Thyroid gland (tissue), 4 donors: ENCODE measurements at regions not wholly inside any gene's neighbourhood (a gene's known extent, or its start where the extent isn't known, plus 50 kb on each side); places are given as distances from the start of the nearest gene placed in this dataset.

Source experiments
- DNase-seq, 2 donors: peaks; one replicate each; pipeline ENCODE4 v3.0.0-alpha.2; 2019
- H3K27ac ChIP-seq, 3 donors: fragments of 200-600 bp; sonication (generic); 1 replicate in 2 of 3; 2 replicates in 1 of 3; pipeline ENCODE4 v1.5.1; 2016 to 2019; ENCODE audit warnings: mild to moderate bottlenecking in 1 of 3, moderate library complexity in 1 of 3
- H3K27me3 ChIP-seq: fragments of 200-600 bp; sonication (generic); one replicate; pipeline ENCODE4 v1.5.1; 2019
- H3K36me3 ChIP-seq, 2 donors: fragments of 200-600 bp; sonication (generic); one replicate each; pipeline ENCODE4 v1.5.1; 2016 to 2019
- H3K4me1 ChIP-seq, 2 donors: fragments of 200-600 bp; sonication (generic); one replicate each; pipeline ENCODE4 v1.5.1; 2017 to 2019
- H3K4me3 ChIP-seq, 3 donors: fragments of 200-600 bp; sonication (generic); replicated peaks in 1 of 3; 1 replicate in 2 of 3; 2 replicates in 1 of 3; pipeline ENCODE4 v1.5.1; 2016; ENCODE audit warnings: mild to moderate bottlenecking in 1 of 3
- H3K9me3 ChIP-seq: fragments of 200-600 bp; sonication (generic); one replicate; pipeline ENCODE4 v1.5.1; 2017
- POLR2A ChIP-seq, 2 donors: fragments of 450-650 bp; IDR thresholded peaks; one replicate each; pipeline ENCODE4 v1.6.1; 2017; ENCODE audit warnings: antibody characterized with exemption in 2 of 2, mild to moderate bottlenecking in 2 of 2, moderate library complexity in 1 of 2
- WGBS, 2 donors: methylation state at CpG; one replicate each; pipeline ENCODE4 v1.1.5; 2017; 5-methylcytosine and 5-hydroxymethylcytosine counted together
- intact Hi-C: fragments of 100-400 bp; cut with DNase I; formaldehyde crosslinking; loops from one replicate; pipeline ENCODE4 v1.15.1; 2023
- TF ChIP-seq, protein P1 (sequence below), 6 experiments: fragments of 200-600 bp in 3 of 6; fragments of 450-650 bp in 3 of 6; sonication (generic) in 3 of 6; IDR thresholded peaks; one replicate each; pipeline ENCODE4 v1.5.1; 2016 to 2019; ENCODE audit warnings: antibody characterized with exemption in 6 of 6, mild to moderate bottlenecking in 2 of 6, inconsistent platforms in 1 of 6, moderate library complexity in 1 of 6

DNA sequence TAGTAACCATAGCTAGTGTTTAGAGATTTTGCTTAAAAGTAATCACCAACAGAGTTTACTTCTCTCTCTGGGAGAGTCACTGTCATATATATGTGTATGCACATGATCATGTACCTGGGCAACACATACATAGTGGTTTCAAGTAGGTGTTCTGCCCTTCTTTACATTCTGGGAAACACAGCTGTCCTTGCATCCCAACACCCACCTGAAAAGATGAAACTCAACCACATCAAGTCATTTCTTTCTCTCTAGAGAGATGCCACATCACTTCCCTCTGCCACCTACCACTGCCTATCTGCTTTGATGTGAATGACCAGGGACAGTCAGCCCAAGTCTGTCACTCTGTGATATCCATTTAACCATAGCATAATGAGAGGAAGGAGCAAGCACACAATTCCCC, 155.8 kb upstream of the GADL1 start:
- intact Hi-C loops: no loop called here
- no peak for TF ChIP-seq POLR2A (IDR thresholded peaks at IDR 0.05)
- TF ChIP-seq, protein P1, sequence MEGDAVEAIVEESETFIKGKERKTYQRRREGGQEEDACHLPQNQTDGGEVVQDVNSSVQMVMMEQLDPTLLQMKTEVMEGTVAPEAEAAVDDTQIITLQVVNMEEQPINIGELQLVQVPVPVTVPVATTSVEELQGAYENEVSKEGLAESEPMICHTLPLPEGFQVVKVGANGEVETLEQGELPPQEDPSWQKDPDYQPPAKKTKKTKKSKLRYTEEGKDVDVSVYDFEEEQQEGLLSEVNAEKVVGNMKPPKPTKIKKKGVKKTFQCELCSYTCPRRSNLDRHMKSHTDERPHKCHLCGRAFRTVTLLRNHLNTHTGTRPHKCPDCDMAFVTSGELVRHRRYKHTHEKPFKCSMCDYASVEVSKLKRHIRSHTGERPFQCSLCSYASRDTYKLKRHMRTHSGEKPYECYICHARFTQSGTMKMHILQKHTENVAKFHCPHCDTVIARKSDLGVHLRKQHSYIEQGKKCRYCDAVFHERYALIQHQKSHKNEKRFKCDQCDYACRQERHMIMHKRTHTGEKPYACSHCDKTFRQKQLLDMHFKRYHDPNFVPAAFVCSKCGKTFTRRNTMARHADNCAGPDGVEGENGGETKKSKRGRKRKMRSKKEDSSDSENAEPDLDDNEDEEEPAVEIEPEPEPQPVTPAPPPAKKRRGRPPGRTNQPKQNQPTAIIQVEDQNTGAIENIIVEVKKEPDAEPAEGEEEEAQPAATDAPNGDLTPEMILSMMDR (IDR thresholded peaks at IDR 0.05): no peak
- H3K9me3 ChIP-seq: no peaks in the 10 kb centered on the region

DNA sequence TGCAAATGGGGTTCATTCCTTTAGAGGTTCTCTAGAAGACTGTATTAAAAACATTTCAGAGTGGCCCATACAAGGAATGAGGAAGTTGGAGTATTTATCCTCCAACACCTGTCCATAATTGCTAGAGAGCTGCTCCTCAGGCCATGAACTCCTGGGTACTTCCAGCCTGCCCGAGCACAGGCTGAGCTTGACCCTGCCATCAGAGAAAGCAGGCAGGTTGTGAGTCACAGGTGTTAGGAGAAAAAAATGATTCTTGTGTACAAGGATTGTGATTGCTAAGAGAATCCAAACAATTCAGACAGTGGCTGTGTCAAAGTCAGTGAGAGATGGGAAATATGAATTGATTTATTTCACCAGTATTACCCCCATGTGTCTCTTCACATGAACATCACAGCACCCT, 156.8 kb upstream of the GADL1 start:
- H3K9me3 ChIP-seq: no peaks in the 10 kb centered on the region
- TF ChIP-seq POLR2A (IDR thresholded peaks at IDR 0.05): no peak
- TF ChIP-seq, protein P1 (IDR thresholded peaks at IDR 0.05): no peak
- intact Hi-C loops: no loop called here
- DNase-seq: no peak
- H3K4me1 ChIP-seq: no peaks in the 10 kb centered on the region
- WGBS, 2 donors: 81 to 82% methylated on average over 1 of the region's 1 CpG
- H3K27me3 ChIP-seq: no peaks in the 10 kb centered on the region
- H3K4me3 ChIP-seq: no peak overlapping the region
- no peak overlapping the region for H3K27ac ChIP-seq
- H3K36me3 ChIP-seq: no peaks in the 10 kb centered on the region

More for the DNA sequence above, 155.8 kb upstream of the GADL1 start:
- no peak for DNase-seq
- Histone ChIP-seq H3K36me3 (no peaks in the 10 kb centered on the region), H3K27ac (no peak overlapping the region), H3K4me3 (no peak overlapping the region), H3K27me3 (no peaks in the 10 kb centered on the region), H3K4me1 (no peaks in the 10 kb centered on the region)

DNA sequence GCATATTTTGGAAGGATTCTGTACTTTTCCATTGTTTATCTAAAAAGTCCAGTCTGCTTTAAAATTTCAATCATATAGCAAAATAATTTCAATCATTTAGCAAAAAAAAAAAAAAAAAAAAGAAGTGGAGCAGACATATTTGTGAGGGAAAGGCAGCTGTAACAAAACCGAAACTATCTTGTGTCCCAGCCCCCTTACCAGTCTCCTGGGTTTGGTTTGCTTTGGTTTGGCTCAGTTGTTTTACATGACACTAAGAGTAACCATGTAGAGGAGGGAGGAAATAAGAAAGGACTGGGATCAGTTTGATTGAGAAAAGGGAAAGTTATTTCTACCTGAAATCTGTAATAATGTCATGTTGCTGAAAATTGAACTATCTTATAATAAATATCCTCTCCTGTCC, 158.8 kb upstream of the GADL1 start:
- DNase-seq: no peak
- no peak for TF ChIP-seq POLR2A (IDR thresholded peaks at IDR 0.05)
- TF ChIP-seq, protein P1 (IDR thresholded peaks at IDR 0.05): no peak
- H3K4me3 ChIP-seq: no peak overlapping the region
- WGBS, 2 donors: 84 to 88% methylated on average over 1 of the region's 1 CpG
- intact Hi-C loops: no loop called here
- no peaks in the 10 kb centered on the region for H3K4me1 ChIP-seq
- H3K27me3 ChIP-seq: no peaks in the 10 kb centered on the region
- no peak overlapping the region for H3K27ac ChIP-seq
- no peaks in the 10 kb centered on the region for H3K36me3 ChIP-seq
- H3K9me3 ChIP-seq: no peaks in the 10 kb centered on the region

DNA sequence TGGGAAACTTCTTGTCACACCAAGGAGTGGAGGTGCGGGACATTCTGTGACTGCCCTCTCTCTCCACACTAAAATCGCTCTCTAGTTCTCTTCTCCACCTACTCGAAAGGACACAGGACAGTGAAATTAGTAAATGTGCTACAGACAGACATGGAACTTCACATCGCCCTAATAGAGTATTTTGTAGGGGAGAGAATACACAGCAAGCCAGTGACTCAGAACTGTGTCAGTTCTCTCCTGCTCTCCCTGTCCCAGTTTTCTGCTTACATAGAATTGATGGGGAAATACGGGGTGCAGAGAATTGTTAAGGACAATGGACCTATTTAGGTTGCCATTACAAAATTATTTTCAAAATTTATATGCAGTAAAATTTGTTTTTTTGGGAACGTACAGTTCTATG, 159.6 kb upstream of the GADL1 start:
- no peak for DNase-seq
- intact Hi-C loops: no loop called here
- H3K36me3 ChIP-seq: no peaks in the 10 kb centered on the region
- no peaks in the 10 kb centered on the region for H3K4me1 ChIP-seq
- no peak overlapping the region for H3K27ac ChIP-seq
- H3K4me3 ChIP-seq: no peak overlapping the region
- H3K27me3 ChIP-seq: no peaks in the 10 kb centered on the region
- 75 to 83% methylated on average over 6 of the region's 6 CpGs for WGBS, 2 donors
- no peaks in the 10 kb centered on the region for H3K9me3 ChIP-seq
- no peak for TF ChIP-seq POLR2A (IDR thresholded peaks at IDR 0.05)
- TF ChIP-seq, protein P1 (IDR thresholded peaks at IDR 0.05): no peak

DNA sequence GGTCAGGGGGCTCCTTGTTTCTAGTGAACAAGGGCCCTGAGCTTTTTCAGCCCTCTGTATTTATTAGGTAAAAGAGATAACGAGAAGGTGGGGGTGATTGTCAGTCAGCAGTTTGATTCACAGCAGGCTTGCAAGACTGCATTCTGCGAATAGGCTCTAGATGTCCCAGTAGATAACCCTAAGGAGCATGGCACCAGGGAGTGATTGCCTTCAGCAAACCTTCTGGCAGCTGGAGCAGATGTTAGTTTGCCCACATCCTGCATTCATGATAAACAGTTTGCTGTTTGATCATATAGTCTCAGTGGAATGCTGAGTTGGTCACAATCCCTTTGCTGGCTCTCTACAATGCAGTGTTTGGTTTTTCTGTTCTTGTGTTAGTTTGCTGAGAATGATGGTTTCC, 161.3 kb upstream of the GADL1 start:
- Histone ChIP-seq H3K4me3 (no peak overlapping the region), H3K36me3 (no peaks in the 10 kb centered on the region), H3K27me3 (no peaks in the 10 kb centered on the region), H3K27ac (no peak overlapping the region), H3K4me1 (no peaks in the 10 kb centered on the region), H3K9me3 (no peaks in the 10 kb centered on the region)
- TF ChIP-seq POLR2A (IDR thresholded peaks at IDR 0.05): no peak
- TF ChIP-seq, protein P1 (IDR thresholded peaks at IDR 0.05): no peak
- WGBS, 2 donors: 88 to 93% methylated on average over 2 of the region's 2 CpGs
- intact Hi-C loops: no loop called here
- DNase-seq: no peak
